Activated T-helper 2 cell treated with anti-CD3 and anti-CD28 coated beads, Interferon-gamma antibody, Interleukin-2, Interleukin-4, amounts not matched to agents 10 μg/mL and 5 μg/mL and 100 μg/mL, durations not matched to agents 14 hours and 24 hours and 36 hours (primary cell): ENCODE measurements at regions not wholly inside any gene's neighbourhood (a gene's known extent, or its start where the extent isn't known, plus 50 kb on each side); places are given as distances from the start of the nearest gene placed in this dataset.
"Not testable (repeated sequence)": the region's sequence is repeated elsewhere in the genome, so short reads cannot be mapped to it uniquely, and the experiment has no call there.

Experiments
- DNase-seq: peaks from one replicate; pipeline ENCODE4 v3.0.0; 2021; ENCODE audit warnings: low spot score
- H3K27ac Mint-ChIP-seq: one replicate; pipeline ENCODE4 v1.8.0; 2021; ENCODE audit warnings: mixed read lengths
- H3K27me3 Mint-ChIP-seq: one replicate; pipeline ENCODE4 v1.8.0; 2021; ENCODE audit warnings: low read depth, mixed read lengths
- H3K36me3 Mint-ChIP-seq: one replicate; pipeline ENCODE4 v1.8.0; 2021; ENCODE audit warnings: low read depth, mixed read lengths
- H3K4me1 Mint-ChIP-seq: one replicate; pipeline ENCODE4 v1.8.0; 2021; ENCODE audit warnings: low read depth, mixed read lengths
- H3K4me3 Mint-ChIP-seq: one replicate; pipeline ENCODE4 v1.8.0; 2021; ENCODE audit warnings: low read depth, mild to moderate bottlenecking, moderate library complexity, mixed read lengths
- H3K9me3 Mint-ChIP-seq: one replicate; pipeline ENCODE4 v1.8.0; 2021; ENCODE audit warnings: mixed read lengths
- intact Hi-C: fragments of 100-400 bp; cut with micrococcal nuclease; formaldehyde crosslinking; loops from one replicate; pipeline ENCODE4 v1.15.1; 2023

- H3K27ac Mint-ChIP-seq = no peak overlapping the region
- intact Hi-C loops = no loop called here
- H3K4me3 Mint-ChIP-seq = no peak overlapping the region
- H3K36me3 Mint-ChIP-seq = no peaks in the 10 kb centered on the region
- no peaks in the 10 kb centered on the region for H3K27me3 Mint-ChIP-seq
- peaks cover 3% of the 10 kb centered on the region for H3K9me3 Mint-ChIP-seq
- no peak for DNase-seq
- no peaks in the 10 kb centered on the region for H3K4me1 Mint-ChIP-seq
These were observed 566.0 kb downstream of the GBE1 start for GRCh38 chr3:81195478-81195877.

- Mint-ChIP-seq H3K9me3 (peaks cover 43% of the 10 kb centered on the region), H3K27me3 (no peaks in the 10 kb centered on the region), H3K4me3 (no peak overlapping the region), H3K4me1 (no peaks in the 10 kb centered on the region), H3K36me3 (no peaks in the 10 kb centered on the region), H3K27ac (no peak overlapping the region)
- DNase-seq = no peak
- intact Hi-C loops = no loop called here
These were observed 575.0 kb downstream of the GBE1 start for GRCh38 chr3:81186412-81186811.

- H3K27me3 Mint-ChIP-seq, DNase-seq, H3K4me3 Mint-ChIP-seq, H3K36me3 Mint-ChIP-seq, intact Hi-C loops, H3K27ac Mint-ChIP-seq, H3K4me1 Mint-ChIP-seq: not testable (repeated sequence)
- peaks cover 39% of the 10 kb centered on the region for H3K9me3 Mint-ChIP-seq
These were observed 579.2 kb downstream of the GBE1 start for GRCh38 chr3:81182086-81182875.

- H3K9me3 Mint-ChIP-seq = peaks cover 16% of the 10 kb centered on the region
- DNase-seq = no peak
- H3K4me3 Mint-ChIP-seq = no peak overlapping the region
- H3K27me3 Mint-ChIP-seq = no peaks in the 10 kb centered on the region
- intact Hi-C loops = no loop called here
- H3K4me1 Mint-ChIP-seq = no peaks in the 10 kb centered on the region
- H3K36me3 Mint-ChIP-seq = no peaks in the 10 kb centered on the region
- no peak overlapping the region for H3K27ac Mint-ChIP-seq
These were observed 587.9 kb downstream of the GBE1 start for GRCh38 chr3:81173514-81173913.

GRCh38 chr3:81170298-81170697, 591.1 kb downstream of the GBE1 start:
- no peak overlapping the region for H3K27ac Mint-ChIP-seq
- H3K36me3 Mint-ChIP-seq = no peaks in the 10 kb centered on the region
- H3K4me3 Mint-ChIP-seq = no peak overlapping the region
- no peaks in the 10 kb centered on the region for H3K4me1 Mint-ChIP-seq
- H3K9me3 Mint-ChIP-seq = peaks cover 26% of the 10 kb centered on the region
- no peaks in the 10 kb centered on the region for H3K27me3 Mint-ChIP-seq
- DNase-seq = no peak
- intact Hi-C loops = no loop called here

- Mint-ChIP-seq H3K27ac (no peak overlapping the region), H3K4me3 (no peak overlapping the region), H3K4me1 (no peaks in the 10 kb centered on the region), H3K9me3 (peaks cover 42% of the 10 kb centered on the region), H3K27me3 (no peaks in the 10 kb centered on the region), H3K36me3 (no peaks in the 10 kb centered on the region)
- intact Hi-C loops = no loop called here
- no peak for DNase-seq
These were observed 596.6 kb downstream of the GBE1 start for GRCh38 chr3:81164806-81165205.

- Mint-ChIP-seq H3K9me3 (peaks cover 38% of the 10 kb centered on the region), H3K36me3 (no peaks in the 10 kb centered on the region)
- intact Hi-C loops = no loop called here
These were observed 599.6 kb downstream of the GBE1 start for GRCh38 chr3:81161851-81162250.

GRCh38 chr3:81161100-81161499, 600.3 kb downstream of the GBE1 start:
- peaks cover 46% of the 10 kb centered on the region for H3K9me3 Mint-ChIP-seq
- H3K27me3 Mint-ChIP-seq = no peaks in the 10 kb centered on the region
- no peak for DNase-seq
- intact Hi-C loops = no loop called here
- no peak overlapping the region for H3K27ac Mint-ChIP-seq
- no peaks in the 10 kb centered on the region for H3K36me3 Mint-ChIP-seq
- H3K4me1 Mint-ChIP-seq = no peaks in the 10 kb centered on the region
- no peak overlapping the region for H3K4me3 Mint-ChIP-seq

More at GRCh38 chr3:81161851-81162250, 599.6 kb downstream of the GBE1 start:
- no peaks in the 10 kb centered on the region for H3K27me3 Mint-ChIP-seq
- H3K4me3 Mint-ChIP-seq = no peak overlapping the region
- no peak for DNase-seq
- H3K4me1 Mint-ChIP-seq = no peaks in the 10 kb centered on the region
- H3K27ac Mint-ChIP-seq = no peak overlapping the region

GRCh38 chr3:81154611-81155143, 606.8 kb downstream of the GBE1 start:
- H3K9me3 Mint-ChIP-seq = peaks cover 39% of the 10 kb centered on the region
- intact Hi-C loops = no loop called here
- no peaks in the 10 kb centered on the region for H3K4me1 Mint-ChIP-seq
- H3K36me3 Mint-ChIP-seq = no peaks in the 10 kb centered on the region
- no peak overlapping the region for H3K4me3 Mint-ChIP-seq
- H3K27me3 Mint-ChIP-seq = no peaks in the 10 kb centered on the region
- H3K27ac Mint-ChIP-seq = no peak overlapping the region
- DNase-seq = no peak

GRCh38 chr3:81152156-81152555, 609.3 kb downstream of the GBE1 start:
- no peaks in the 10 kb centered on the region for H3K36me3 Mint-ChIP-seq
- peaks cover 27% of the 10 kb centered on the region for H3K9me3 Mint-ChIP-seq
- no peaks in the 10 kb centered on the region for H3K4me1 Mint-ChIP-seq
- intact Hi-C loops = no loop called here
- H3K27ac Mint-ChIP-seq = no peak overlapping the region
- no peaks in the 10 kb centered on the region for H3K27me3 Mint-ChIP-seq
- H3K4me3 Mint-ChIP-seq = no peak overlapping the region
- no peak for DNase-seq

GRCh38 chr3:81132995-81133394, 628.5 kb downstream of the GBE1 start:
- Mint-ChIP-seq H3K4me3 (no peak overlapping the region), H3K4me1 (no peaks in the 10 kb centered on the region), H3K27ac (no peak overlapping the region), H3K9me3 (peaks cover 14% of the 10 kb centered on the region), H3K36me3 (no peaks in the 10 kb centered on the region), H3K27me3 (no peaks in the 10 kb centered on the region)
- intact Hi-C loops = no loop called here
- no peak for DNase-seq

GRCh38 chr3:81105789-81106488, 655.5 kb downstream of the GBE1 start:
- intact Hi-C loops = no loop called here
- no peak for DNase-seq
- peaks cover 29% of the 10 kb centered on the region for H3K9me3 Mint-ChIP-seq
- H3K4me3 Mint-ChIP-seq = no peak overlapping the region
- no peaks in the 10 kb centered on the region for H3K4me1 Mint-ChIP-seq
- H3K27ac Mint-ChIP-seq = no peak overlapping the region
- H3K36me3 Mint-ChIP-seq = no peaks in the 10 kb centered on the region
- H3K27me3 Mint-ChIP-seq = no peaks in the 10 kb centered on the region

- Mint-ChIP-seq H3K27ac (no peak overlapping the region), H3K27me3 (no peaks in the 10 kb centered on the region), H3K9me3 (peaks cover 24% of the 10 kb centered on the region), H3K36me3 (no peaks in the 10 kb centered on the region), H3K4me3 (no peak overlapping the region), H3K4me1 (no peaks in the 10 kb centered on the region)
- DNase-seq = no peak
- intact Hi-C loops = no loop called here
These were observed 656.2 kb downstream of the GBE1 start for GRCh38 chr3:81105206-81105605.
